ACHN (cell line): ENCODE measurements at regions not wholly inside any gene's neighbourhood (a gene's known extent, or its start where the extent isn't known, plus 50 kb on each side); places are given as distances from the start of the nearest gene placed in this dataset.
"Not testable (repeated sequence)": the region's sequence is repeated elsewhere in the genome, so short reads cannot be mapped to it uniquely, and the experiment has no call there.

Experiments
- DNase-seq: peaks from one replicate; pipeline ENCODE4 v3.0.0-alpha.2; 2015
- in situ Hi-C: cut with HindIII; loops from 2 replicates; pipeline ENCODE4 v1.10.0; 2017; ENCODE audit warnings: low sequenced_read_pairs, low pct_ligation_motif_present, low pct_unique_long_range_greater_than_20kb

DNA sequence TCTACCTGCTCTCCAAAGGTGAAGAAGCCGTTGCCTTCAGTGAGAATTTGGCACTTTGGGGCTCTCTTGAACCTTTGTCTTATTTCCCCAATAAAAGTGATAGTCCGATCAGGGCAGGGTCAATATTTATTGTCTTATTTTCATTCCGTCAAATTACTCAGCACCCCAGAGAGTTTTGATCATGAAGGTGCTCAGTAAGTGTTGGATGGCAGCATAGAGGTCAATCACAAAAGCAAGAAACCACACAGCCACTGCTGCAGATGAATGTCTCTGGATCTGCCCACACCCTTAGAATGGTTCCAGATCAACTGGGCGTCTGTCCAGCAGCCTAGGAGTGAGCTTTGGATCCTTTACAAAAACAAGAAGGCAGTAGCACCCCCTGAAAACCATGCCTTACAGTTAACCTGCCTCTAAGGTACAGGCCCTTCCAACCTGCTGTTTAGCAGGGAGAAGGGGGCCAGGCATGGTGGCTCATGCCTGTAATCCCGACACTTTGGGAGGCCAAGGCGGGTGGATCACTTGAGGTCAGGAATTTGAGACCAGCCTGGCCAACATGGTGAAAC is 97.3 kb downstream of the PSMG1 start:
- in situ Hi-C loops: no loop called here
- no peak for DNase-seq

DNA sequence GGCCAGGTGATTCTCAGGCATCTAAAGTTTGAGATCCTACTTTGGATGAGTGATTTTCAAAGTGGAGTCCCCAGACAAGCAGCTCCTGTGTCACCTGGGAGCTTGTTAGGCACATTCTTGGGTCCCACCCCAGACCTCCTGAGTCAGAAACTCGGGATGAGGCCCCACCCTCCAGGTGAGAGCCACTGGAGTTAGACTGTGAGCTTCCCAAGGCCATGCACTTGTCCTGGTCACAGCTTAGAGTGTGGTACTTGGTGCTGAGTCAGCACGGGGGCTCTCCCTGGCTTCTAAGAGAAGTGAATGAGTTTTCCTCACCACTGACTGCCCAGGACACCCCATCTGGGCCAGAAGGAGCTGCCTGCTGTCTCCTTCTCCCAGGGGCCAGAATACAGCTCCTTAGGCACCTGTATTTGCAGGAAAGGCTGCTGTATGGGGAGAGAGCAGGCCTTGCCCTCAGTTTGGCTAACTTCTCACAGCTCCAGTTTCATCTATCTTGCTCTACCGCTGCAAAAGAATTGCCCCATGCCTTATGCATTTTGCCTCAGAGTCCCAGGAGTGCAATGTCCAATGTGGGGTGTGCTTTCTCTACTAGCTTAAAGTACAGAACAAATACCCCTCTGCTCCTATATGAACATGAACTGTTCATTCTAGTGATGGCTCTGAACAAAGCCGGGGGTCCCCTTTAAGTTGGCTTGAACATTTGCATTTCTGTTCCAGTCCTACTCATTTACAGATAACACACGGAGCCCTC is 98.1 kb downstream of the PSMG1 start:
- in situ Hi-C loops: no loop called here
- DNase-seq: no peak

- in situ Hi-C loops: no loop called here
- DNase-seq: no peak
These were observed 99.2 kb downstream of the PSMG1 start for GRCh38 chr21:39084073-39084472.

DNA sequence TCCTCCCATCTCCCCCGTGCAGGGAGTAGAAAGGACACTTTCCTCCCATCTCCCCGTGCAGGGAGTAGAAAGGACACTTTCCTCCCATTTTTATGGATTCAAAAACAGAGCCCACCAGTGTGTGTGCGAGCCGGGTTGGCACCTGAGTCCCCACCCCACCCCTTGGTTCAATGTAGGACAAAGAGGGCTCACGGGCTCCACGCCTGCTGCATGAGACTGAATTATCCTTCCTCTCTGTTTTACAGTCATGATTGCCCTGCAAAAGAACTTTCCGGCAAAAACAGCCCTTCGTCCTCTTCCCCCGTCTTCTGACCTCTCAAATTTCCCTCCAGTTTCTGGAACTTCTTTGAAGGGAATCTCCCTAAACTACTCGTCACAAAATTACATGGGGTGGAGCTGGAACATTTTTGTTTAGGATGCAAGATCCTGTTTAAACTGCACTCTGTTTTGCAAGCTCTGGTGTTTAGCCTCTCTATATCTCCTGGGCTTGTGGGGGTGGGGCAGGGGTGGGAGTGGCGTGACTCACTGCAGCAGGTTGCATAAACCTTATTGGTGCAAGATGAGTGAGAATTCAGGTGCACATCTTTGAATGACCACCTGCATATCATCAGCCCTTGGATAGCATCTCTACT is 99.8 kb downstream of the PSMG1 start:
- in situ Hi-C loops: no loop called here
- DNase-seq: no peak

- DNase-seq: no peak
- in situ Hi-C loops: no loop called here
These were observed 100.4 kb downstream of the PSMG1 start for GRCh38 chr21:39082656-39083376.

- in situ Hi-C loops: no loop called here
- no peak for DNase-seq
These were observed 102.9 kb downstream of the PSMG1 start for GRCh38 chr21:39080366-39080765.

GRCh38 chr21:39079617-39080016 is 103.6 kb downstream of the PSMG1 start:
- no peak for DNase-seq
- in situ Hi-C loops: no loop called here

- no peak for DNase-seq
- in situ Hi-C loops: no loop called here
These were observed 104.8 kb downstream of the PSMG1 start for GRCh38 chr21:39078322-39079065.

DNA sequence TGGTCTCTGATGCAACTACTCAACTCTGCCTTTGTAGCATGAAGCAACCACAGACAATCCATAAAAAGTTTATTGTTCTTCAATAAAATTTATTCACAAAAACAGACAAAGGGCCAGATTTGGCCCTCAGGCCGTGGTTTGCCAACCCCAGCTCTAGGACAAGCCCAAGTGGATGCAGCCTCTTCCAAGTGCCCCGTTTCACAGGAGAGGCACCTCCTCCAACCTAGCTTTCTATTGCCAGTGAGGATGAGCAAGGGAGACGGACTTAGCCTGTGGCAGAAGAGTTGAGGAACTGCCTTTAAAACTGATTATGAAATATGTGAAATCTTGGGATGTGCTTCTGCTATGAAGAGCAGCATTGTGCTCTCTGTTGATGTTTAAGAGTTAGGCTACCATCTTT is 105.4 kb downstream of the PSMG1 start:
- DNase-seq: no peak
- in situ Hi-C loops: no loop called here

DNA sequence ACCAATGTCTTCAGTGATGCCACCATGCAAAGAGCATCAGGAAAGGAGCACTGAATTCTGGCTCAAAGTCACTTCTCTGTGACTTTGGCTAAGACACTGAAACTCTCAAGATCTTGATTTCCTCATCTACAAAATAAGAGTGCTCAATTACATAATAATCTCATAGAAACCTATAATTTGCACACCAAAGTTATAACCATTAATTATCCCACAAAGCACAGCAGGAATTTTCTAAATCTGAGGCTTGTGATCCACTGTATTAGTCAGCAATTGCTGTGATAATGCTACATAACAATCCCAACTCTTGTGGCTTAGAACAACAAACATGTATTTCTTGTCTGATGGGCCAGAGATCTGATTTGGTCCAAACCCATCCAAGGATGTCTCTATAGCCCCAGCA is 108.7 kb downstream of the PSMG1 start:
- in situ Hi-C loops: no loop called here

DNA sequence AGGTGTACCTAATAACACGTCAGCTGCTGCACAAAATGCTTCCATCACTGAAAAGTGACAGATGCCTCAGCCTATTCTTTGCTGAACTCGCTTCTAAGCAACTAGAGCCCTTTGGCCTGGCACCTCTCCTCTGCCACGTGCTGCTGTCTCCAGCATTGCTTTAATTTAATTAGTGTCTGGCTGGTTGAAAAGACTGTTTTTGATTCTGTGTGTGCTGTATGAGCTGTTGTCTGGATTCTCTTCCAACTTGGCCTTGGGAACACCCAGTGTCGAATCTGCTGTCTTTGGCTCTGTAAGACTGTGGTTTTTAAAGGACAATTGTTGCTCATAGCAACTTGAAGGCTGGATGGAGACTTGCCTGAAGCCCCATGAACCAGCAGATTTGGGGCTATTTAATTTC is 109.5 kb downstream of the PSMG1 start:
- in situ Hi-C loops: no loop called here
- no peak for DNase-seq

More for the DNA sequence above, 108.7 kb downstream of the PSMG1 start:
- DNase-seq: no peak

GRCh38 chr21:39073063-39073462 is 110.2 kb downstream of the PSMG1 start:
- in situ Hi-C loops: no loop called here
- no peak for DNase-seq

GRCh38 chr21:39072468-39072867 is 110.8 kb downstream of the PSMG1 start:
- no peak for DNase-seq
- in situ Hi-C loops: no loop called here

GRCh38 chr21:39071623-39072214 is 111.5 kb downstream of the PSMG1 start:
- in situ Hi-C loops: no loop called here

GRCh38 chr21:39069856-39070255 is 113.4 kb downstream of the PSMG1 start:
- DNase-seq, in situ Hi-C loops: not testable (repeated sequence)

More at GRCh38 chr21:39071623-39072214, 111.5 kb downstream of the PSMG1 start:
- no peak for DNase-seq

DNA sequence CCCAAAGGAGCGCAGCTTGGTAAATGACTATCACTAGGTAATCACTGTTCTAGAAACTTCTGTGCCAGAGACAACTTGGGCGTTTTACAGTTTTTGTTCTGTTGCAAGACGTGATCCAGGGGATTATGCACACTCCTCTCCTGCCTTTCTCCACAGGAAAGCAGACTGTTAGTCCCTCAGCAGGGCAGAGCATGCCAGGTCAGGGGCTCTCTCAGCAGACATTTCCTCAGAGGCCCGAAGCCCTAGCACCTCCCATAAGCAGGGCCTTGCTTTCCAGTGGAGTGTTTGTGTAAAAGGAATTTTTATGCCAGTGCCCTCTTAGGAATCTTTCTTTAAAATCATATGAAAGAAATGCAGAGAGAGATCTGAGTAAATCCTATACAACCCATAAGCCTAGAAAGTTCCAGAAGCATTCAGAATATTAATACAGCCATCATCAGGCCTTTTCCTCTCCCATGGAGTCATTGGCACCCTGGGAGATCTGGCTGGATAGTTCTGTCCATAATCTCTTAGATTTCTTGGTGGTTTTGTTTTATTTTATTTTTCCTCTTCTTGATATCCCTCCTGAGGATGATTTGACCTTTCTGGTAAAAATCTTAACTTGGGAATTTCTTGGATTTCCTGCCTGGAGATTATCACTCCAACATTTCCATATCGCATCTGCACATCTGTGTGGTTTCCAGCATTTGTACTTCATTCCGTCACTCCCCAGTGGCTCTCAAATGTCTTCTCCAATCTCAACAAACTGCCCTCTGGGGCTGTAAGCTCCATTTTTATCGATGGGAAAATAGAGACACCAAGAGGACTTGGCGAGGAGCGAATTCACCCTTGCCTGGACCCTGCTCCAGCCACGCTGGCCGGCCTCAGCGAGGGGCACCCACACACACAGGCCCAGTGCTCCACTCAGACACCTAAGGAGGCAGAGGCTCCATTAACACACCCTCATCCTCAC is 116.1 kb downstream of the PSMG1 start:
- in situ Hi-C loops: no loop called here
- DNase-seq: no peak

GRCh38 chr21:39065917-39066316 is 117.3 kb downstream of the PSMG1 start:
- DNase-seq: no peak
- in situ Hi-C loops: no loop called here
